HCT116 (cell line): ENCODE measurements at regions not wholly inside any gene's neighbourhood (a gene's known extent, or its start where the extent isn't known, plus 50 kb on each side); places are given as distances from the start of the nearest gene placed in this dataset.

Source experiments
- ATAC-seq: fragments of 200-7000 bp; cut with Tn5 transposase; 2 replicates; pipeline ENCODE4 v1.9.1; 2020; ENCODE audit warnings: mild to moderate bottlenecking, moderate library complexity
- BruUV-seq: library from RNA; stranded (reverse); fragments of 400-500 nt; replicated peaks from 2 replicates; lab custom pipeline; 2021; lab: Mats Ljungman, UMichigan
- CTCF ChIA-PET: fragments of 300-600 bp; sonication (Branson Sonifier 250); formaldehyde crosslinking; loops from one replicate; lab custom pipeline; 2021; ENCODE audit warnings: antibody characterized with exemption; lab: Charles Lee
- POLR2A ChIA-PET: fragments of 300-600, 350-600 bp; sonication (Branson Sonifier 250); formaldehyde crosslinking; loops from one replicate; lab custom pipeline; 2021; ENCODE audit warnings: antibody characterized with exemption; lab: Charles Lee
- RAD21 ChIA-PET, 2 experiments: fragments of 300-600 bp; sonication (Branson Sonifier 250); formaldehyde crosslinking; loops; one replicate each; lab custom pipeline; 2023; ENCODE audit warnings: low total read pairs in 2 of 2; ENCODE audit not compliant: uncharacterized antibody in 2 of 2, unreplicated experiment in 2 of 2, low non-redundant PET in 1 of 2; lab: Charles Lee
- DNase-seq: peaks from one replicate; pipeline ENCODE4 v3.0.0-alpha.2; 2010; ENCODE audit warnings: low read depth, low spot score
- H2AFZ ChIP-seq: fragments of 200-600 bp; shearing (Covaris generic), sonication (generic); 2 replicates; pipeline ENCODE4 v1.6.1; 2017; ENCODE audit warnings: low read depth, mixed run types, mixed read lengths, antibody characterized with exemption, low read length; ENCODE audit not compliant: poor library complexity, severe bottlenecking
- H3K27ac ChIP-seq: 2 replicates; pipeline ENCODE4 v1.5.1; 2012; ENCODE audit warnings: low read depth, low read length
- H3K27me3 ChIP-seq: fragments of 200-600 bp; sonication (generic); 2 replicates; pipeline ENCODE4 v1.6.1; 2016; ENCODE audit warnings: mixed run types, low read length, mixed read lengths; ENCODE audit not compliant: insufficient read depth
- H3K36me3 ChIP-seq, 2 experiments: fragments of 200-500 bp in 1 of 2; fragments of 200-600 bp in 1 of 2; sonication (Bioruptor generic) in 1 of 2; sonication (generic) in 1 of 2; 2 replicates each; pipeline versions ENCODE4 v1.5.1 to v1.6.1; 2014 to 2016; ENCODE audit warnings: low read length in 2 of 2, inconsistent platforms in 1 of 2, mixed read lengths in 1 of 2, mixed run types in 1 of 2; ENCODE audit not compliant: insufficient read depth in 2 of 2, control insufficient read depth in 1 of 2
- H3K4me1 ChIP-seq, 2 experiments: fragments of 200-600 bp in 1 of 2; sonication (generic) in 1 of 2; 2 replicates each; pipeline versions ENCODE4 v1.5.1 to v1.6.1; 2012 to 2017; ENCODE audit warnings: low read length in 2 of 2, inconsistent platforms in 1 of 2, mild to moderate bottlenecking in 1 of 2, mixed read lengths in 1 of 2, mixed run types in 1 of 2, moderate library complexity in 1 of 2; ENCODE audit not compliant: insufficient read depth in 2 of 2, control insufficient read depth in 1 of 2
- H3K4me2 ChIP-seq: fragments of 200-600 bp; sonication (generic); 2 replicates; pipeline ENCODE4 v1.6.1; 2017; ENCODE audit warnings: mixed run types, low read length, mixed read lengths
- H3K4me3 ChIP-seq, 2 experiments: fragments of 200-600 bp in 1 of 2; sonication (generic) in 1 of 2; replicated peaks in 1 of 2; 2 replicates each; pipeline ENCODE4 v1.5.1; 2011 to 2016; ENCODE audit warnings: low read length in 2 of 2, control low read depth in 1 of 2, low read depth in 1 of 2, mild to moderate bottlenecking in 1 of 2, mixed read lengths in 1 of 2, mixed run types in 1 of 2
- H3K79me2 ChIP-seq: fragments of 200-600 bp; sonication (generic); 2 replicates; pipeline ENCODE4 v1.6.1; 2017; ENCODE audit warnings: mild to moderate bottlenecking, mixed run types, low read length, moderate library complexity, mixed read lengths; ENCODE audit not compliant: insufficient read depth
- H3K9ac ChIP-seq: fragments of 200-600 bp; sonication (generic); 2 replicates; pipeline ENCODE4 v1.6.1; 2016; ENCODE audit warnings: low read length, mixed read lengths
- H3K9me2 ChIP-seq: fragments of 200-600 bp; sonication (generic), shearing (Covaris generic); 2 replicates; pipeline ENCODE4 v1.6.1; 2017; ENCODE audit warnings: mixed run types, mild to moderate bottlenecking, moderate library complexity; ENCODE audit not compliant: insufficient read depth
- H3K9me3 ChIP-seq, 2 experiments: fragments of 200-500 bp in 1 of 2; fragments of 200-600 bp in 1 of 2; sonication (Bioruptor generic) in 1 of 2; sonication (generic) in 1 of 2; 2 replicates each; pipeline ENCODE4 v1.6.1; 2014 to 2017; ENCODE audit warnings: low read length in 2 of 2, mixed read lengths in 2 of 2, inconsistent platforms in 1 of 2, low read depth in 1 of 2, mild to moderate bottlenecking in 1 of 2, mixed run types in 1 of 2, moderate library complexity in 1 of 2; ENCODE audit not compliant: control insufficient read depth in 1 of 2, insufficient read depth in 1 of 2
- H4K20me1 ChIP-seq: fragments of 200-600 bp; sonication (generic), shearing (Covaris generic); 2 replicates; pipeline ENCODE4 v1.6.1; 2017; ENCODE audit warnings: mixed run types, mild to moderate bottlenecking, moderate library complexity; ENCODE audit not compliant: insufficient read depth
- ATF3 ChIP-seq: IDR thresholded peaks from 2 replicates; pipeline ENCODE4 v1.6.1; 2012
- CBX3 ChIP-seq: IDR thresholded peaks from 2 replicates; pipeline ENCODE4 v1.6.1; 2012; ENCODE audit warnings: low read depth
- CEBPB ChIP-seq: IDR thresholded peaks from 2 replicates; pipeline ENCODE4 v1.6.1; 2012; ENCODE audit warnings: low read depth
- CTCF ChIP-seq, 3 experiments: fragments of 200-600 bp in 1 of 3; sonication (generic) in 1 of 3; IDR thresholded peaks in 2 of 3; conservative IDR thresholded peaks in 1 of 3; 2 replicates each; pipeline ENCODE4 v1.5.1; 2012 to 2017; ENCODE audit warnings: low read depth in 2 of 3, low read length in 2 of 3, antibody characterized with exemption in 1 of 3, borderline replicate concordance in 1 of 3, control low read depth in 1 of 3, mild to moderate bottlenecking in 1 of 3, mixed read lengths in 1 of 3, mixed run types in 1 of 3, moderate library complexity in 1 of 3; ENCODE audit not compliant: insufficient read depth in 1 of 3
- EGR1 ChIP-seq: IDR thresholded peaks from 2 replicates; pipeline ENCODE4 v1.6.1; 2012; ENCODE audit warnings: low read depth
- ELF1 ChIP-seq: IDR thresholded peaks from 2 replicates; pipeline ENCODE4 v1.6.1; 2012; ENCODE audit warnings: low read depth, borderline replicate concordance
- EZH2 ChIP-seq: fragments of 200-600 bp; sonication (generic); IDR thresholded peaks from 2 replicates; pipeline ENCODE4 v1.6.1; 2017; ENCODE audit warnings: antibody characterized with exemption, mixed run types
- EZH2phosphoT487 ChIP-seq: fragments of 200-600 bp; IDR thresholded peaks from 2 replicates; pipeline ENCODE4 v1.6.1; 2018; ENCODE audit warnings: antibody characterized with exemption, borderline replicate concordance
- FOSL1 ChIP-seq: IDR thresholded peaks from 2 replicates; pipeline ENCODE4 v1.6.1; 2012; ENCODE audit warnings: low read depth
- RAD21 ChIP-seq: IDR thresholded peaks from 2 replicates; pipeline ENCODE4 v1.6.1; 2012; ENCODE audit warnings: low read depth, mild to moderate bottlenecking
- SIN3A ChIP-seq: IDR thresholded peaks from 2 replicates; pipeline ENCODE4 v1.6.1; 2012; ENCODE audit warnings: low read depth
- SRF ChIP-seq: IDR thresholded peaks from 2 replicates; pipeline ENCODE4 v1.6.1; 2012; ENCODE audit warnings: low read depth
- ZFX ChIP-seq: fragments of 450-650 bp; IDR thresholded peaks from 2 replicates; pipeline ENCODE4 v1.6.1; 2017
- intact Hi-C: fragments of 100-400 bp; cut with micrococcal nuclease; formaldehyde crosslinking; loops from 2 replicates; pipeline ENCODE4 v1.10.0; 2022

GRCh38 chr3:171984883-171985282, 54.5 kb upstream of the FNDC3B start:
- Histone ChIP-seq H3K4me3 (no peak overlapping the region), H3K27me3 (no peaks in the 10 kb centered on the region), H3K36me3 (no peaks in the 10 kb centered on the region), H3K4me1 (no peaks in the 10 kb centered on the region), H3K79me2 (no peaks in the 10 kb centered on the region), H3K9ac (no peak overlapping the region), H3K9me3 (no peaks in the 10 kb centered on the region), H2AFZ (no peak overlapping the region), H4K20me1 (no peaks in the 10 kb centered on the region), H3K4me2 (no peak overlapping the region), H3K9me2 (no peaks in the 10 kb centered on the region), H3K27ac (no peak overlapping the region)
- ChIA-PET CTCF (no interaction called here), POLR2A (no interaction called here), RAD21 (no interaction called here)
- no peak for ATAC-seq
- BruUV-seq: no TSS peak
- intact Hi-C loops: no loop called here
- no peak for TF ChIP-seq ATF3
- TF ChIP-seq SRF: no peak
- TF ChIP-seq CBX3: no peak
- no peak for TF ChIP-seq RAD21
- no peak for TF ChIP-seq SIN3A
- TF ChIP-seq CTCF (IDR thresholded peaks at IDR 0.05 in 2 of 3, conservative IDR thresholded peaks at IDR 0.05 in 1 of 3; ENCODE audit: borderline replicate concordance in 1 of 3, insufficient read depth in 1 of 3, low read depth in 2 of 3, low read length in 2 of 3): no peak
- TF ChIP-seq EGR1: no peak
- no peak for TF ChIP-seq CEBPB
- no peak for TF ChIP-seq EZH2
- TF ChIP-seq EZH2phosphoT487: no peak
- TF ChIP-seq ZFX: no peak
- no peak for TF ChIP-seq ELF1
- no peak for TF ChIP-seq FOSL1
- DNase-seq: no peak
